Liver (tissue), 8 donors: ENCODE measurements at regions not wholly inside any gene's neighbourhood (a gene's known extent, or its start where the extent isn't known, plus 50 kb on each side); places are given as distances from the start of the nearest gene placed in this dataset.

Experiments
- DNase-seq: peaks from one replicate; pipeline ENCODE4 v3.0.0-alpha.2; 2017; ENCODE audit warnings: low spot score
- H3K27ac ChIP-seq, 2 donors: one replicate each; pipeline ENCODE4 v1.7.0; 2013; ENCODE audit warnings: inconsistent platforms in 2 of 2, low read length in 2 of 2, control low read depth in 1 of 2, low read depth in 1 of 2, mild to moderate bottlenecking in 1 of 2
- H3K27me3 ChIP-seq, 4 donors: one replicate each; pipeline versions ENCODE4 v1.6.1 to v1.7.0; 2013; ENCODE audit warnings: low read length in 3 of 4, inconsistent platforms in 1 of 4, mild to moderate bottlenecking in 1 of 4, moderate library complexity in 1 of 4; ENCODE audit not compliant: control insufficient read depth in 4 of 4, insufficient read depth in 4 of 4
- H3K36me3 ChIP-seq, 4 donors: one replicate each; pipeline versions ENCODE4 v1.6.1 to v1.7.0; 2013; ENCODE audit warnings: low read length in 3 of 4, mild to moderate bottlenecking in 3 of 4, low read depth in 1 of 4, moderate library complexity in 1 of 4; ENCODE audit not compliant: control insufficient read depth in 4 of 4, insufficient read depth in 3 of 4
- H3K4me1 ChIP-seq, 4 donors: one replicate each; pipeline versions ENCODE4 v1.6.1 to v1.7.0; 2013; ENCODE audit warnings: low read length in 3 of 4, mild to moderate bottlenecking in 3 of 4, moderate library complexity in 1 of 4; ENCODE audit not compliant: control insufficient read depth in 4 of 4, insufficient read depth in 4 of 4
- H3K4me3 ChIP-seq, 3 donors: one replicate each; pipeline versions ENCODE4 v1.6.1 to v1.7.0; 2013; ENCODE audit warnings: low read length in 3 of 3, control low read depth in 1 of 3, low read depth in 1 of 3, mild to moderate bottlenecking in 1 of 3
- H3K9ac ChIP-seq, 2 donors: one replicate each; pipeline ENCODE4 v1.7.0; 2013; ENCODE audit warnings: low read length in 2 of 2, mild to moderate bottlenecking in 2 of 2, moderate library complexity in 2 of 2, control low read depth in 1 of 2, low read depth in 1 of 2
- H3K9me3 ChIP-seq, 4 donors: one replicate each; pipeline versions ENCODE4 v1.6.1 to v1.7.0; 2013; ENCODE audit warnings: low read length in 3 of 4; ENCODE audit not compliant: control insufficient read depth in 4 of 4
- ATF3 ChIP-seq: IDR thresholded peaks from 2 replicates; pipeline ENCODE4 v1.6.1; 2016; ENCODE audit warnings: antibody characterized with exemption
- CTCF ChIP-seq: fragments of 150-350 bp; IDR thresholded peaks from 2 replicates; pipeline ENCODE4 v1.5.1; 2017; ENCODE audit warnings: improper control_type of control experiment, low read depth, low read length; ENCODE audit not compliant: missing input control
- EGR1 ChIP-seq, 2 donors: IDR thresholded peaks; 2 replicates each; pipeline ENCODE4 v1.6.1; 2016 to 2018; ENCODE audit warnings: antibody characterized with exemption in 2 of 2, low read depth in 2 of 2
- FOXA1 ChIP-seq: IDR thresholded peaks from 2 replicates; pipeline ENCODE4 v1.6.1; 2016; ENCODE audit warnings: antibody characterized with exemption
- HNF4A ChIP-seq, 2 donors: conservative IDR thresholded peaks; 2 replicates each; pipeline ENCODE4 v1.6.1; 2016; ENCODE audit warnings: antibody characterized with exemption in 2 of 2, mild to moderate bottlenecking in 2 of 2
- JUND ChIP-seq, 2 donors: IDR thresholded peaks; 2 replicates each; pipeline ENCODE4 v1.6.1; 2016; ENCODE audit warnings: antibody characterized with exemption in 2 of 2
- MAX ChIP-seq: IDR thresholded peaks from 2 replicates; pipeline ENCODE4 v1.6.1; 2016; ENCODE audit warnings: antibody characterized with exemption
- NR2F2 ChIP-seq: IDR thresholded peaks from 2 replicates; pipeline ENCODE4 v1.6.1; 2016; ENCODE audit warnings: antibody characterized with exemption
- RAD21 ChIP-seq, 2 donors: IDR thresholded peaks; 2 replicates each; pipeline ENCODE4 v1.6.1; 2016; ENCODE audit warnings: antibody characterized with exemption in 2 of 2, mild to moderate bottlenecking in 2 of 2
- REST ChIP-seq: IDR thresholded peaks from 2 replicates; pipeline ENCODE4 v1.6.1; 2016; ENCODE audit warnings: antibody characterized with exemption, mild to moderate bottlenecking
- RXRA ChIP-seq, 2 donors: IDR thresholded peaks; 2 replicates each; pipeline ENCODE4 v1.6.1; 2017 to 2018; ENCODE audit warnings: antibody characterized with exemption in 2 of 2, mild to moderate bottlenecking in 1 of 2
- SP1 ChIP-seq: IDR thresholded peaks from 2 replicates; pipeline ENCODE4 v1.6.1; 2018; ENCODE audit warnings: antibody characterized with exemption, mild to moderate bottlenecking
- TAF1 ChIP-seq: conservative IDR thresholded peaks from 2 replicates; pipeline ENCODE4 v1.6.1; 2016; ENCODE audit warnings: antibody characterized with exemption, mild to moderate bottlenecking
- YY1 ChIP-seq: IDR thresholded peaks from 2 replicates; pipeline ENCODE4 v1.6.1; 2016; ENCODE audit warnings: antibody characterized with exemption, mild to moderate bottlenecking
- ZBTB33 ChIP-seq: IDR thresholded peaks from 2 replicates; pipeline ENCODE4 v1.6.1; 2016; ENCODE audit warnings: antibody characterized with exemption
- WGBS: extraction: QIAGEN DNeasy Blood & Tissue Kit; methylation state at CpG from one replicate; pipeline ENCODE4 v1.1.7; 2013; 5-methylcytosine and 5-hydroxymethylcytosine counted together
- donor health status: healthy.
- donor health status: healthy.
- donor health status: healthy.
- donor health status: healthy.
- donor health status: healthy.

- TF ChIP-seq FOXA1 = no peak
- no peak overlapping the region for H3K27ac ChIP-seq
- no peaks in the 10 kb centered on the region for H3K36me3 ChIP-seq
- no peaks in the 10 kb centered on the region for H3K27me3 ChIP-seq
- no peak overlapping the region for H3K9ac ChIP-seq
- H3K9me3 ChIP-seq = no peaks in the 10 kb centered on the region
- no peak for DNase-seq
- H3K4me1 ChIP-seq = peaks cover 0 to 4% (median 1%) of the 10 kb centered on the region in 4 donors
- H3K4me3 ChIP-seq = no peak overlapping the region
- 86% methylated on average over 3 of the region's 3 CpGs for WGBS
Measured at GRCh38 chr2:195545811-195546210, 111.2 kb upstream of the SLC39A10 start.

GRCh38 chr2:195543902-195544894, 112.8 kb upstream of the SLC39A10 start:
- Histone ChIP-seq H3K4me1 (peaks cover 0 to 4% (median 1%) of the 10 kb centered on the region in 4 donors), H3K27ac (peak overlapping the region; percentile 68 to 72), H3K36me3 (no peaks in the 10 kb centered on the region), H3K9me3 (no peaks in the 10 kb centered on the region), H3K4me3 (no peak overlapping the region), H3K27me3 (no peaks in the 10 kb centered on the region), H3K9ac (peak overlapping the region in 1 of 2 donors; percentile 7)
- 80% methylated on average over 11 of the region's 11 CpGs for WGBS
- TF ChIP-seq SP1 (peak; percentile 33), HNF4A (conservative IDR thresholded peaks at IDR 0.05) (no peak), RXRA (IDR thresholded peaks at IDR 0.05) (no peak), ZBTB33 (no peak), MAX (no peak), NR2F2 (no peak), TAF1 (no peak), REST (no peak)
- DNase-seq = no peak

GRCh38 chr2:195543063-195543462, 114.0 kb upstream of the SLC39A10 start:
- Histone ChIP-seq H3K9me3 (no peaks in the 10 kb centered on the region), H3K9ac (no peak overlapping the region), H3K27me3 (no peaks in the 10 kb centered on the region), H3K4me3 (no peak overlapping the region), H3K4me1 (peaks cover 0 to 4% (median 1%) of the 10 kb centered on the region in 4 donors), H3K27ac (no peak overlapping the region), H3K36me3 (no peaks in the 10 kb centered on the region)
- TF ChIP-seq HNF4A (conservative IDR thresholded peaks at IDR 0.05) (no peak), FOXA1 (no peak), CTCF (no peak), JUND (IDR thresholded peaks at IDR 0.05) (no peak), RAD21 (IDR thresholded peaks at IDR 0.05) (no peak), ZBTB33 (no peak), YY1 (no peak), ATF3 (no peak), NR2F2 (no peak), MAX (no peak), EGR1 (IDR thresholded peaks at IDR 0.05; ENCODE audit: low read depth in 2 of 2) (no peak)
- no peak for DNase-seq
- 96% methylated on average over 2 of the region's 2 CpGs for WGBS
